A549 (cell line): ENCODE measurements at regions not wholly inside any gene's neighbourhood (a gene's known extent, or its start where the extent isn't known, plus 50 kb on each side); places are given as distances from the start of the nearest gene placed in this dataset.

Experiments
- ATAC-seq, 2 experiments: fragments of 200-7000 bp in 1 of 2; fragments of >200 bp in 1 of 2; cut with Nextera tagmentation in 1 of 2; cut with Tn5 transposase in 1 of 2; 3 replicates each; pipeline versions ENCODE4 v1.8.0 to v1.9.1; 2018 to 2020; ENCODE audit warnings: mild to moderate bottlenecking in 1 of 2, moderate library complexity in 1 of 2
- CTCF ChIA-PET: fragments of 300-600 bp; sonication (Branson Sonifier 250); formaldehyde crosslinking; extraction: SDS; loops from one replicate; lab custom pipeline; 2021; ENCODE audit warnings: antibody characterized with exemption, inconsistent platforms; lab: Yijun Ruan, JAX
- POLR2A ChIA-PET: fragments of 350-600 bp; formaldehyde crosslinking; extraction: SDS; loops from one replicate; lab custom pipeline; 2021; ENCODE audit warnings: antibody characterized with exemption, inconsistent platforms; lab: Yijun Ruan, JAX
- DNase-seq, 2 experiments: peaks; one replicate each; pipeline versions ENCODE4 v3.0.0 to v3.0.0-alpha.2; 2011 to 2016; ENCODE audit warnings: low read depth in 1 of 2, low spot score in 1 of 2
- FAIRE-seq: peaks from 2 replicates; lab custom pipeline; 2011; peaks lifted over from hg19 to GRCh38; lab: Jason Lieb, UNC
- H3K27ac ChIP-seq, 2 experiments: fragments of >200 bp; sonication (Bioruptor Twin); formaldehyde crosslinking; 3 replicates each; pipeline ENCODE4 v1.5.1; 2016 to 2017
- H3K4me1 ChIP-seq: fragments of >200 bp; sonication (Bioruptor Twin); formaldehyde crosslinking; 3 replicates; pipeline ENCODE4 v1.6.1; 2016
- H3K4me2 ChIP-seq: fragments of >200 bp; sonication (Bioruptor Twin); formaldehyde crosslinking; 3 replicates; pipeline ENCODE4 v1.6.1; 2016
- H3K4me3 ChIP-seq: fragments of >200 bp; sonication (Bioruptor Twin); formaldehyde crosslinking; 3 replicates; pipeline ENCODE4 v1.5.1; 2016
- H3K9me3 ChIP-seq: fragments of >200 bp; sonication (Bioruptor Twin); formaldehyde crosslinking; 3 replicates; pipeline ENCODE4 v1.6.1; 2016
- BHLHE40 ChIP-seq: IDR thresholded peaks from 2 replicates; pipeline ENCODE4 v1.6.1; 2012; ENCODE audit warnings: low read depth, low read length, inconsistent platforms
- CBX2 ChIP-seq: fragments of 200-600 bp; sonication (generic); IDR thresholded peaks from 2 replicates; pipeline ENCODE4 v1.6.1; 2016; ENCODE audit warnings: low read depth, mild to moderate bottlenecking, borderline replicate concordance
- CHD4 ChIP-seq: fragments of 200-600 bp; sonication (generic); IDR thresholded peaks from 2 replicates; pipeline ENCODE4 v1.6.1; 2016; ENCODE audit warnings: antibody characterized with exemption, mild to moderate bottlenecking, borderline replicate concordance
- EHF ChIP-seq: fragments of 250-450 bp; sonication (Bioruptor Pico); IDR thresholded peaks from 2 replicates; pipeline ENCODE4 v1.5.0; 2020; ENCODE audit warnings: mild to moderate bottlenecking
- EHMT2 ChIP-seq: fragments of 200-600 bp; sonication (generic); IDR thresholded peaks from 2 replicates; pipeline ENCODE4 v1.6.1; 2016; ENCODE audit warnings: antibody characterized with exemption, low read depth, mild to moderate bottlenecking, moderate library complexity
- EP300 ChIP-seq, 2 experiments: fragments of >200 bp; sonication (Bioruptor Twin); formaldehyde crosslinking; IDR thresholded peaks; 2 replicates in 1 of 2; 3 replicates in 1 of 2; pipeline ENCODE4 v1.6.1; 2016 to 2017
- ESRRA ChIP-seq: fragments of 150-350 bp; IDR thresholded peaks from 2 replicates; pipeline ENCODE4 v1.6.1; 2014; ENCODE audit warnings: mild to moderate bottlenecking, low read length, borderline replicate concordance
- FOSB ChIP-seq: fragments of 250-450 bp; sonication (Bioruptor Pico); IDR thresholded peaks from 2 replicates; pipeline ENCODE4 v1.5.0; 2020; ENCODE audit warnings: mild to moderate bottlenecking, moderate library complexity
- HES2 ChIP-seq: fragments of >200 bp; sonication (Bioruptor Twin); formaldehyde crosslinking; IDR thresholded peaks from 2 replicates; pipeline ENCODE4 v1.6.1; 2016
- HEYL ChIP-seq: fragments of 250-450 bp; sonication (Bioruptor Pico); IDR thresholded peaks from 2 replicates; pipeline ENCODE4 v1.8.0; 2021; ENCODE audit warnings: mild to moderate bottlenecking, moderate library complexity
- HOXB5 ChIP-seq: fragments of 250-450 bp; sonication (Bioruptor Pico); IDR thresholded peaks from 2 replicates; pipeline ENCODE4 v1.5.0; 2020; ENCODE audit warnings: mild to moderate bottlenecking, moderate library complexity
- JUN ChIP-seq, 2 experiments: fragments of >200 bp; sonication (Bioruptor Twin); formaldehyde crosslinking; IDR thresholded peaks; 2 replicates in 1 of 2; 3 replicates in 1 of 2; pipeline ENCODE4 v1.6.1; 2016 to 2017
- MAFK ChIP-seq: fragments of 450-650 bp; IDR thresholded peaks from 2 replicates; pipeline ENCODE4 v1.6.1; 2014; ENCODE audit not compliant: partially characterized antibody
- MAZ ChIP-seq: fragments of 150-350 bp; IDR thresholded peaks from 2 replicates; pipeline ENCODE4 v1.6.1; 2014; ENCODE audit warnings: antibody characterized with exemption, low read depth, low read length, borderline replicate concordance
- NR3C1 ChIP-seq: fragments of >200 bp; sonication (Bioruptor Twin); formaldehyde crosslinking; IDR thresholded peaks from 3 replicates; pipeline ENCODE4 v1.6.1; 2017
- POLR2A ChIP-seq: IDR thresholded peaks from 2 replicates; pipeline ENCODE4 v1.6.1; 2012; ENCODE audit warnings: mild to moderate bottlenecking, low read length
- SREBF2 ChIP-seq: fragments of 450-650 bp; IDR thresholded peaks from 2 replicates; pipeline ENCODE4 v1.6.1; 2014; ENCODE audit warnings: mild to moderate bottlenecking, moderate library complexity
- TFCP2L1 ChIP-seq: fragments of 250-450 bp; sonication (Bioruptor Pico); IDR thresholded peaks from 2 replicates; pipeline ENCODE4 v1.5.0; 2021; ENCODE audit warnings: mild to moderate bottlenecking
- ZFP36 ChIP-seq: fragments of 450-650 bp; IDR thresholded peaks from 2 replicates; pipeline ENCODE4 v1.6.1; 2014; ENCODE audit warnings: borderline replicate concordance; ENCODE audit not compliant: partially characterized antibody
- ZNF302 ChIP-seq: fragments of 250-450 bp; sonication (Bioruptor Pico); IDR thresholded peaks from 2 replicates; pipeline ENCODE4 v1.9.0; 2021; ENCODE audit warnings: inconsistent platforms, mild to moderate bottlenecking, moderate library complexity
- WGBS: methylation state at CpG from one replicate; pipeline ENCODE4 v1.1.6; 2017; ENCODE audit errors: missing lambda C conversion rate; 5-methylcytosine and 5-hydroxymethylcytosine counted together
- TF ChIP-seq, protein P1 (sequence below): fragments of 200-600 bp; sonication (generic); IDR thresholded peaks from 2 replicates; pipeline ENCODE4 v1.6.1; 2016; ENCODE audit warnings: antibody characterized with exemption, mild to moderate bottlenecking, moderate library complexity
- TF ChIP-seq, protein P2 (sequence below): IDR thresholded peaks from 2 replicates; pipeline ENCODE4 v1.6.1; 2012
- TF ChIP-seq, protein P3 (sequence below): fragments of 150-350 bp; IDR thresholded peaks from 2 replicates; pipeline ENCODE4 v1.6.1; 2014; ENCODE audit warnings: low read depth, mild to moderate bottlenecking, low read length

DNA sequence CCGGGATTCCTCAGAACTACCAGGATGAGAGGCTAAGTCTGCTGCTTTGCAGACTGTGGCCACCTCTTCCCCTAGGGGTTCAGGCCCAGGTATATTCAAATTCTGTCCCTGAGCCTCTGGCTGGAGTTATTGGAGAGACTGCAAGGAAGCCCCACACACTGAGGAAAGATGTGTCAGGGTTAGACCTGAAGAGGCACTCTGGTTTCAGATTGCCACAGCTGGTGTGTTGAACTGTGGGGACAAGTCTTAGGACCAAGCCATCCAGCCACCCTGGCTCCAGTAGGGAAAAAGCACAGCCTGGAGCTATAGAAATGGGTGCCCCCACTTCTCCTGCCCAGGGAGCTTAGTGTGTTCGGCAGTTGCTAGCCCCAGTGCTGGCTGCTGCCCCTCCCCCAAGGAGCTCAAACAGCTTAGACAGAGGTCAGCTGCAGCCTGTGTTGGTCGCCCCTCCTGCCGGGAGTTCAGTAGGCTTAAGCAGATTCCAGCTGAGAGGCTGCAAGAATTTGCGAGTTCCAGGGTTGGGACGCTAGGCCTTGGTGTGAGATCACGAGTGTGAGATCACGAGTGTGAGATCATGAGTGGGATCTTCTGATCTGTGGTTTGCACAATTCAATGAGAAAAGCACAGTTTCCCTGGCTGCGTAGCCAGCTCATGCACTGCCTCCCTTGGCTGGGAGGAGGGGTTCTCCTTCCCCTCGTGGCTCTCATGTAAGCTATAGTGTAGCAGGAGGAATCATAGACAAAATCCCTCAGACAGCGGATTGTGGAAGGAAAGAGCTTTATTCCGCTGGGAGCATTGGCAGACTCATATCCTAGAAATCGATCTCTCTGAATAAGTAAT, 552.1 kb upstream of the CHORDC1 start:
- ChIA-PET CTCF (interaction anchor here (1.2 kb wide), 1 partner anchor 8 kb away, joined by 3 read pairs; no protein-coding TSS in a partner anchor), POLR2A (no interaction called here)
- ATAC-seq (no peak), FAIRE-seq (no peak), DNase-seq (no peak)
- TF ChIP-seq EHF (no peak), HEYL (CRISPR knock-in tag) (no peak), ZNF302 (no peak), NR3C1 (no peak), TFCP2L1 (no peak), POLR2A (no peak), SREBF2 (no peak), MAFK (no peak), EP300 (IDR thresholded peaks at IDR 0.05) (no peak), ESRRA (no peak), CBX2 (no peak), EHMT2 (no peak)
- TF ChIP-seq, protein P1, sequence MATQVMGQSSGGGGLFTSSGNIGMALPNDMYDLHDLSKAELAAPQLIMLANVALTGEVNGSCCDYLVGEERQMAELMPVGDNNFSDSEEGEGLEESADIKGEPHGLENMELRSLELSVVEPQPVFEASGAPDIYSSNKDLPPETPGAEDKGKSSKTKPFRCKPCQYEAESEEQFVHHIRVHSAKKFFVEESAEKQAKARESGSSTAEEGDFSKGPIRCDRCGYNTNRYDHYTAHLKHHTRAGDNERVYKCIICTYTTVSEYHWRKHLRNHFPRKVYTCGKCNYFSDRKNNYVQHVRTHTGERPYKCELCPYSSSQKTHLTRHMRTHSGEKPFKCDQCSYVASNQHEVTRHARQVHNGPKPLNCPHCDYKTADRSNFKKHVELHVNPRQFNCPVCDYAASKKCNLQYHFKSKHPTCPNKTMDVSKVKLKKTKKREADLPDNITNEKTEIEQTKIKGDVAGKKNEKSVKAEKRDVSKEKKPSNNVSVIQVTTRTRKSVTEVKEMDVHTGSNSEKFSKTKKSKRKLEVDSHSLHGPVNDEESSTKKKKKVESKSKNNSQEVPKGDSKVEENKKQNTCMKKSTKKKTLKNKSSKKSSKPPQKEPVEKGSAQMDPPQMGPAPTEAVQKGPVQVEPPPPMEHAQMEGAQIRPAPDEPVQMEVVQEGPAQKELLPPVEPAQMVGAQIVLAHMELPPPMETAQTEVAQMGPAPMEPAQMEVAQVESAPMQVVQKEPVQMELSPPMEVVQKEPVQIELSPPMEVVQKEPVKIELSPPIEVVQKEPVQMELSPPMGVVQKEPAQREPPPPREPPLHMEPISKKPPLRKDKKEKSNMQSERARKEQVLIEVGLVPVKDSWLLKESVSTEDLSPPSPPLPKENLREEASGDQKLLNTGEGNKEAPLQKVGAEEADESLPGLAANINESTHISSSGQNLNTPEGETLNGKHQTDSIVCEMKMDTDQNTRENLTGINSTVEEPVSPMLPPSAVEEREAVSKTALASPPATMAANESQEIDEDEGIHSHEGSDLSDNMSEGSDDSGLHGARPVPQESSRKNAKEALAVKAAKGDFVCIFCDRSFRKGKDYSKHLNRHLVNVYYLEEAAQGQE, result no peak
- H3K4me2 ChIP-seq, result no peak overlapping the region
- H3K27ac ChIP-seq, result no peak overlapping the region
- 66% methylated on average over 8 of the region's 13 CpGs for WGBS
- no peaks in the 10 kb centered on the region for H3K4me1 ChIP-seq
- no peaks in the 10 kb centered on the region for H3K9me3 ChIP-seq
- no peak overlapping the region for H3K4me3 ChIP-seq

- CTCF ChIA-PET, result no interaction called here
- no peak for TF ChIP-seq BHLHE40
- Histone ChIP-seq H3K27ac (no peak overlapping the region), H3K4me3 (no peak overlapping the region), H3K4me2 (no peak overlapping the region), H3K4me1 (no peaks in the 10 kb centered on the region), H3K9me3 (no peaks in the 10 kb centered on the region)
- FAIRE-seq, result no peak
- DNase-seq, result no peak
- 31% methylated on average over 3 of the region's 3 CpGs for WGBS
- ATAC-seq, result no peak
- POLR2A ChIA-PET, result no interaction called here
Observed at GRCh38 chr11:90770007-90770406, 547.2 kb upstream of the CHORDC1 start.

DNA sequence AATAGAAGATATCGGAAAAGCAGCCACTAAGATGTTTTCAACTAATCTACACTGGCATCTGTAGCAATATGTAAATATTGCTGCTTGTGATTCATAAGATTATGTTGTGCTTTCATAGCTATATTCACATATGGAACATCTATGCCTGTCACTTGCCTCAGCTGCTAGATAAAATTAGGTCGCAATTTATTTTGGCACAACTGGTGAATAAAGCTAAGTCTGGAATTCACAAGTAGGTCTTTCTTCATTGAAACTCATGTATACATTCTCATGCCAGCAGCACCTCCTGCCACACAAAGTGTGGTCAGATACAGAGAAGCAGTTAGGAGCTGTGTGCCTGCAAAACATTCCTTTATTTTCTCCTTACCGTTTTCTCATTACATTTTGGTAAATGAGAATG, 543.3 kb upstream of the CHORDC1 start:
- H3K9me3 ChIP-seq, result no peaks in the 10 kb centered on the region
- ATAC-seq (no peak), DNase-seq (no peak), FAIRE-seq (no peak)
- no peaks in the 10 kb centered on the region for H3K4me1 ChIP-seq
- no peak overlapping the region for H3K27ac ChIP-seq
- no peak for TF ChIP-seq JUN (IDR thresholded peaks at IDR 0.05)
- TF ChIP-seq, protein P2, sequence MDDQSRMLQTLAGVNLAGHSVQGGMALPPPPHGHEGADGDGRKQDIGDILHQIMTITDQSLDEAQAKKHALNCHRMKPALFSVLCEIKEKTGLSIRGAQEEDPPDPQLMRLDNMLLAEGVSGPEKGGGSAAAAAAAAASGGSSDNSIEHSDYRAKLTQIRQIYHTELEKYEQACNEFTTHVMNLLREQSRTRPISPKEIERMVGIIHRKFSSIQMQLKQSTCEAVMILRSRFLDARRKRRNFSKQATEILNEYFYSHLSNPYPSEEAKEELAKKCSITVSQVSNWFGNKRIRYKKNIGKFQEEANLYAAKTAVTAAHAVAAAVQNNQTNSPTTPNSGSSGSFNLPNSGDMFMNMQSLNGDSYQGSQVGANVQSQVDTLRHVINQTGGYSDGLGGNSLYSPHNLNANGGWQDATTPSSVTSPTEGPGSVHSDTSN, result no peak
- no peak for TF ChIP-seq MAZ
- no peak for TF ChIP-seq EHMT2
- no peak for TF ChIP-seq SREBF2
- no peak for TF ChIP-seq BHLHE40
- TF ChIP-seq HES2, result no peak
- TF ChIP-seq HOXB5 (CRISPR knock-in tag), result no peak
- TF ChIP-seq ZFP36, result no peak
- TF ChIP-seq FOSB, result no peak
- TF ChIP-seq CHD4, result no peak
- TF ChIP-seq, protein P3, sequence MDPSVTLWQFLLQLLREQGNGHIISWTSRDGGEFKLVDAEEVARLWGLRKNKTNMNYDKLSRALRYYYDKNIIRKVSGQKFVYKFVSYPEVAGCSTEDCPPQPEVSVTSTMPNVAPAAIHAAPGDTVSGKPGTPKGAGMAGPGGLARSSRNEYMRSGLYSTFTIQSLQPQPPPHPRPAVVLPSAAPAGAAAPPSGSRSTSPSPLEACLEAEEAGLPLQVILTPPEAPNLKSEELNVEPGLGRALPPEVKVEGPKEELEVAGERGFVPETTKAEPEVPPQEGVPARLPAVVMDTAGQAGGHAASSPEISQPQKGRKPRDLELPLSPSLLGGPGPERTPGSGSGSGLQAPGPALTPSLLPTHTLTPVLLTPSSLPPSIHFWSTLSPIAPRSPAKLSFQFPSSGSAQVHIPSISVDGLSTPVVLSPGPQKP, result no peak
- TF ChIP-seq, protein P1, result no peak
- 48% methylated on average over 3 of the region's 3 CpGs for WGBS
- no peak overlapping the region for H3K4me3 ChIP-seq
- POLR2A ChIA-PET, result no interaction called here
- CTCF ChIA-PET, result no interaction called here
- H3K4me2 ChIP-seq, result no peak overlapping the region
